NAMALWA (cell line): ENCODE measurements at regions not wholly inside any gene's neighbourhood (a gene's known extent, or its start where the extent isn't known, plus 50 kb on each side); places are given as distances from the start of the nearest gene placed in this dataset.
"Not testable (repeated sequence)": the region's sequence is repeated elsewhere in the genome, so short reads cannot be mapped to it uniquely, and the experiment has no call there.

Source experiments
- DNase-seq: peaks from one replicate; pipeline ENCODE4 v3.0.0-alpha.2; 2015; ENCODE audit warnings: low spot score

DNA sequence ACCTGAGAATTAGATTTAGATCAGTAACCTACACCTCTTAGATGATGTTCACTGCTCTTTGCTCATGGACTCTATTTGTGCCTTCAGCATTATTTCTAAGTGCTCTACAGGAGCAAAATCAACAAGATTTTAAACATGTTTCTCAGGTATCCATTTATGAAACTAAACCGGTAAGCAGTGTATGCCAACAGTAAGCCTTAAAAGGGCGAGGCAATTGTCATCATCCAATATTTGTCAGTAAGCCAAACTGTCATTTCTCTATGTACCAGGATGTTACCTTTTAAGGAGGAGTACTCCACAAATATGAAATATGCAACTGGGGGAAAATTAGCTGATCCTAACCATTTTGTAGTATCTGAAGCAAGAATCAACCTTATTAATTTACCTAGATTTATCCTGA is 69.6 kb upstream of the ZNF184 start:
- no peak for DNase-seq

- no peak for DNase-seq
These were observed 69.0 kb upstream of the ZNF184 start for GRCh38 chr6:27541933-27542297.

DNA sequence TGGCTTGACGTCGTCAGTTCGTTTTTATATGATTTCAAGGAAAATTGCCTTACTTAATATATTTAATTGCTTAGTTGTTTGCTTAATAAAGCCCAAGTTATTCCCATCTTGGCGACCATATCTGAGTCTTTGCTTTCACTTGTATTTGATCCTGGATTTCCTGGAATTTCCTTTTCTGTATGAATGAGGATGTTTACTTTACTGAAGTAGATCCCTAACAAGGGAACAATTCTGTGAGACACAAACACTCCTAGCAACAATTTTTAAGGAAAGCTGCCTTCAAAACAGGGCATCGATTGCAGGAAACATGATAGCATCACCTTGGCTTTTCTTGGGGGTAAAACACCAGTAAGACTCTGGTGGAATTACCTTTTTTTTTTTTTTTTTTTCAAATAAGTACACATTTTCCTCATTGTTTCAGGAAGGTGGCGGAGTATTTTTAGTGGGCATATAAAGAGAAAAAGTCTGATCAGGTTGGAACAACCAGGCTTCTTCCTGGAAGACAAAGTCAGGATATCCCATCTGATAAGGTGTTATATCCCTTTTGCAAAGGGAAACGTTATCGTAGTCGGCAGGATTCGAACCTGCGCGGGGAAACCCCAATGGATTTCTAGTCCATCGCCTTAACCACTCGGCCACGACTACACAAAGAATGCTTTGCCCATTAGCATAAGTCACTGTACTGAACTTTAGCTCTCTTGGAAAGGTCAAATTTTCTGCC is 68.5 kb upstream of the ZNF184 start:
- peak; percentile 26 for DNase-seq

GRCh38 chr6:27539551-27539950 is 66.6 kb upstream of the ZNF184 start:
- no peak for DNase-seq

DNA sequence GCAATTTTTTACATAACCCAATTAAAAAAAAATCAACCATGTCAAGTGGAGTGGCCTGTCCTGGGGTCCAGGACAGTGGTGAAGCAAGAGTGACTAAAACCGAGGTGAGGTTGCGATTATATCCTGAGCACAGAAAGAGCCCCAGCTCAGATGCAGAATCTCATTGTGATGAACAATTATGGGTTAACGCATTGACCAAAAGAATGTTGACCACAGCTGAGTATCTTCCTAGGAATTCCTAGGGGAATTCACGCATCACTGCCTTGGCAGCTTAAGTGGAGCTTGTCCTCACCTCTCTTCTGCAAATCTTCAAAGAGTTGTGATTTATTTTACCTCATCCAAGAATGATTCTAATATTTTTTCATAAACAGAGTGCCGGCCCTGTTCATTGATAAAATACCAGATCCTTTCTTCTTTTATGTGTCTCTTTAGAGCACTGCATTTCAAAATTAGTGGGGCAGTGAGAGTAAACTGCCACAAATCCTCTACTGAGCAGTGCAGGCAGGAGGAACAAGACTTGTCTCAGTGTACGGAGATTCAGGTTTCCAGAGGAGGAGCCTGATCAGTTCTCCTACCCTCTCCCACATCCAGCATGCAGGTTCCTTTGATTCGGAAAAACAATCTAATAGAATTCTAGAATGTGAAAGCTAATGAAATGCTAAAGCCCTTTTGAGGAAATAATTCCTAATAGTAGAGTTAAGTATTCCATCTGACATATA is 60.1 kb upstream of the ZNF184 start:
- DNase-seq: no peak

DNA sequence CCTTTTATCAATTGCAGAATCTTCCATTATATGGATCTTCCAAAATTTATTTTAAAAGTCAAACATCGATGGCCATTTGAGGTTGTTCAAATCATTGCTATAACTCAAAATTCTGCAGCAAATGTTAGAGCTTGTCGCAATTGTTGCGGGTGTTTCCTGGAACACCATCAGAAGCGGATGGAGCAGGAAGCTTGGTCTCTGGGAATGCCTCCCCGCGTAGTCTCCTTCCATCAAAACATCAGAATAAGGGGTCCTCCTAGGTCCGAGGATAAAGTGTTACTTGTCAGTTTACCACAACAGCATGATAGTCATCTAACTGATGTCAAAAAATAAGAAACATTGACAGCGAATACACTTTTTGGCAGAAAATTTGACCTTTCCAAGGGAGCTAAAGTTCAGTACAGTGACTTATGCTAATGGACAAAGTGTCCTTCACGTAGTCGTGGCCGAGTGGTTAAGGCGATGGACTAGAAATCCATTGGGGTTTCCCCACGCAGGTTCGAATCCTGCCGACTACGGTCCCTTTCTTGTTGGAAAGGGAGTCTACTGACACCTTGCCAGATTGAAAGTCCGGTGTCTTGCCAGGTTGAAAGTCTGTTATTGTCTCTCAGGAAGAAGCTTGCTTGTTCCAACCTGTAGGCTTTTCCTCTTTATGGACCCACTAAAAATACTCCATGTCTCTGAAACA is 59.0 kb upstream of the ZNF184 start:
- DNase-seq: no peak

DNA sequence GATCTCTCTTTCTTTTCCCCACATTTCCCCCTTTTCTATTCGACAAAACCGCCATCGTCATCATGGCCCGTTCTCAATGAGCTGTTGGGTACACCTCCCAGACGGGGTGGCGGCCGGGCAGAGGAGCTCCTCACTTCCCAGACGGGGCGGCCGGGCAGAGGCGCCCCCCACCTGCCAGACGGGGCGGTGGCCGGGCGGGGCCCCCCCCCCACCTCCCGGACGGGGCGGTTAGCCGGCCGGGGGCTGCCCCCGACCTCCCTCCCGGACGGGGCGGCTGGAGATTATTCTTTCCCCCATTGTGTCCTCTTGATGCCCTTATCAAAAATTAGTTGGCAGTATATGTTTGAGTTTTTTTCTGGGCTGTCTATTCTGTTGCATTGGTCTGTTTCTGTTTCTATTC is 56.9 kb upstream of the ZNF184 start:
- not testable (repeated sequence) for DNase-seq

DNA sequence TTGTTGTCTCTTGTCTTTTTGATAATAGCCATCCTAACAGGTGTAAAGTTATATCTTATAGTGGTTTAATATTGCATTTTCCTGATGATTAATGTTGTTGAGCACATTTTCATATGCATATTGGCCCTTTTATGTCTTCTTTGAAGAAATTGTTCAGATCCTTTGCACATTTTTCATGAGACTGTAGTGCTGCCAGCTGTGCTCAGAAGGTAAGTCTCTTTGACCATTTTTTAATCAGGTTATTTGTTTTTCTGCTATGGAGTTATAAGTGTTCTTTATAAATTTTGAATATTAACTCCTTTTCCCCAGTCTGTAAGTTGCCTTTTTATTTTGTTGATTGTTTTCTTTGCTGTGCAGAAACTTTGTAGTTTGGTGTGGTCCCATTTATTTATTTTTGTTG is 55.8 kb upstream of the ZNF184 start:
- no peak for DNase-seq
